HG03439 (cell line): ENCODE measurements at regions not wholly inside any gene's neighbourhood (a gene's known extent, or its start where the extent isn't known, plus 50 kb on each side); places are given as distances from the start of the nearest gene placed in this dataset.

Experiments
- ATAC-seq: cut with Tn5 transposase; IDR thresholded peaks from one replicate; pipeline ENCODE4 v1.9.1; 2021; ENCODE audit warnings: mild to moderate bottlenecking, moderate library complexity; ENCODE audit not compliant: unreplicated experiment

GRCh38 chr6:166754218-166755030, 127.4 kb upstream of the RPS6KA2 start:
- ATAC-seq: no peak

GRCh38 chr6:166752928-166753721, 126.1 kb upstream of the RPS6KA2 start:
- no peak for ATAC-seq

GRCh38 chr6:166752097-166752496, 125.0 kb upstream of the RPS6KA2 start:
- no peak for ATAC-seq

DNA sequence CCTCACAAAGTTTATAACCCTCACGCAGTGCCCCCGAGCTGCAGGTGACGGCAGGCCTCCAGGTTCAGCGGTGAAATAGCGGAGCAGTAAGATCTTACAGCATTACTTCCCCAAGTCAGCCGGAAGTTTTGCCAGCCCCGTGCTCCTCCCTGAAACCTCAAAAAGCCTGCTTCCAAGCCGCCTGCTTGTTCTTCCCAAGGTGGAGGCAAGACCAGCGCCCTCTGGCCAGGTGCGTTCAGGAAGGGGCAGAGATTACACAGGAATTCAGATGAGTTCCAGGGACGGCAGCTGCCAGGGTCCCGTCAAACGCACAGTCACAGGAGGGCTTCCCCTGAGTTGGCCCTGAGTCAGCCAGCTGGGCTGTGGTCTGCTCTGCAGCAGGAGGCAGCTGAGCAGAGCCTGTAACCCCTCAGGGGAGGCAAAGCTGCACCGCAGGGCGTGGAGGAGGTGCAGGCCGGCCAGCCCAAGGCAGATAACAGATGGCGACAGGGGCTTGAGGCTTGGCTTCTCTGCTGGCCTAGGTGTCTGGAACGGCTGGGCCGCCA, 124.1 kb upstream of the RPS6KA2 start:
- ATAC-seq: no peak

DNA sequence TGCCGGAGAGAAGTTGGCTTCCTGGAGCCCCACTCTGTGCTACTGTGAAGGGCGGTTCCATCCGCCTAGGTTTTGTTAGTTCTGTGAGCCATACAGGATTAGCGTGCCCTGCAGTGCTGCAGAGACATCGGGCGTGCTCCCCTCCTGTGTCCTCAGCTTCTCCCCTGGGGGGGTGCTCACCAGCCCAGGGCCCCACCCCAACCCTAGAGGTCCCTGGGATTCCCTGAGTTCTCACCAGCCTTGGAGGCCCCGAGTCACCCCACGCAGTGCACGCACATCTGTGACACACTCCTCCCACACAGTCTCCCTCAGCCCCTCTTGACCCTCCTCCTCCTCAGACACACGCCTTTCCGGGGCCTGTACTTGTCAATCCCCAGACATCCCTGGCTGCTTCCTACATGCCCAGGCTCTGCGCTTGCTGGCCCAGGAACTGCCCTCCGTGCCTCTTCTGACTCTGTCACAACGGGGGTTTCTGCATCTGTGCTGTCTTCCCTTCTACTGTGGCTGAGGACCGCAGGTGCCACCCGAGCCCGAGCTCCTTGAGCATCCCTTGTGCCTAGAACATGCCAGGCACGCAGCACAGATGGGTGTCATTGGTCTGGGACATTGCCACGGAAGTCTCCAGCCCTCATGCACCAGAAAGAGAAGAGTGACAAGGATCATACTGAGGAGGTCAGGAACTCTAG, 123.2 kb upstream of the RPS6KA2 start:
- ATAC-seq: no peak

DNA sequence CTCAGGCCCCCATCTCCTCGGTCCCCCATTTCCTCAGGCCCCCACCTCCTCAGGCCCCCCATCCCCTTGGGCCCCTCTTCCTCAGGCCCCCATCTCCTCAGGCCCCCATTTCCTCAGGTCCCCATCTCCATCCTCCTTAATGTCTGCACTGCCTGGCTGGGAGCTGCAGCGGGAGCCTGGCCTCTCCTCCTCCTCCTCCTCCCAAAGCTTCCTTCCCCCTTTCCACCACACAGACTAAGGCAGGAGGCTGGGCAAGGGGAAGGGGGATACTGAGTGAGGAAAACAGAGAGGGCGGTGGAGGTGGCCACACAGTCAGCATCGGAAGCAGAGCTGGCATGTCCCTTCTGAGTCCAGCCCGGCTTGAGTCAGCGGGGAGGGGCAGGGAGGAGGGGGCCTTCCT, 122.6 kb upstream of the RPS6KA2 start:
- ATAC-seq: no peak

GRCh38 chr6:166747644-166748595, 120.9 kb upstream of the RPS6KA2 start:
- no peak for ATAC-seq

GRCh38 chr6:166745801-166746668, 119.0 kb upstream of the RPS6KA2 start:
- ATAC-seq: no peak

GRCh38 chr6:166744223-166745134, 117.4 kb upstream of the RPS6KA2 start:
- no peak for ATAC-seq

- ATAC-seq: no peak
Observed at GRCh38 chr6:166743406-166744222, 116.6 kb upstream of the RPS6KA2 start.

DNA sequence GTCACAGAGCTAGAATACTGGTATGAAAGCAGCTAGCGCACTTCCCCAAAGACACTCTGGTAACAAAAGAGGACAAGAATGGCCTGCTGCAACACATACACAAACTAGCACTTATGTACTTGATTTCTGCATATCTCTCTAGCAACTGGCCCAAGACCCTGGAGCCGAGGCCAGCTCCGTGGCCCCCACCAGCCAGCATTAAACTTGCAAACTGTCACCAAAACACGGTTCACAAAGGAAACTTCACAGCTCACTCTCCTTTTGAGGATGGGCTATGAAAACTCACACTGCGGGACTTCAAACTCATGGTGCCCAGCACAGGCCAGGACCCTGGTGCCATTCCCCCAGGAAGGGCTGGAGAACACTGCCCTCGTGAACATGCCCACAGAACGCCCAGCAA, 115.9 kb upstream of the RPS6KA2 start:
- no peak for ATAC-seq

DNA sequence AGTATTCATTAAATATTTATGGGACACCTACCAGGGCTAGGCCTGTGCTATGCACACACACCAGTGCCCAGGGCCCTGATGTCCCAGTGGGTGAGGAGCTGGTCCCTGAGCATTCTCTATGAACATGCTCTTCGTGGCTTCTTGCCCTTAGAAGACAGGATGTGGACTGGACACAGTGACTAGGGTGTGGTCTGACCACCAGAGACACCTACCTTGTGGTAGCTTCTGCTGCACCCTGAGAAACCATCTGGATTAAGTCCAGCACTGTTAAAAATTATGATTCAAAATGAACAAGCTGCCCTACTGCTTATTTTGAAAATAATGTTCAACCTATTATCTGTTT, 112.9 kb upstream of the RPS6KA2 start:
- no peak for ATAC-seq

DNA sequence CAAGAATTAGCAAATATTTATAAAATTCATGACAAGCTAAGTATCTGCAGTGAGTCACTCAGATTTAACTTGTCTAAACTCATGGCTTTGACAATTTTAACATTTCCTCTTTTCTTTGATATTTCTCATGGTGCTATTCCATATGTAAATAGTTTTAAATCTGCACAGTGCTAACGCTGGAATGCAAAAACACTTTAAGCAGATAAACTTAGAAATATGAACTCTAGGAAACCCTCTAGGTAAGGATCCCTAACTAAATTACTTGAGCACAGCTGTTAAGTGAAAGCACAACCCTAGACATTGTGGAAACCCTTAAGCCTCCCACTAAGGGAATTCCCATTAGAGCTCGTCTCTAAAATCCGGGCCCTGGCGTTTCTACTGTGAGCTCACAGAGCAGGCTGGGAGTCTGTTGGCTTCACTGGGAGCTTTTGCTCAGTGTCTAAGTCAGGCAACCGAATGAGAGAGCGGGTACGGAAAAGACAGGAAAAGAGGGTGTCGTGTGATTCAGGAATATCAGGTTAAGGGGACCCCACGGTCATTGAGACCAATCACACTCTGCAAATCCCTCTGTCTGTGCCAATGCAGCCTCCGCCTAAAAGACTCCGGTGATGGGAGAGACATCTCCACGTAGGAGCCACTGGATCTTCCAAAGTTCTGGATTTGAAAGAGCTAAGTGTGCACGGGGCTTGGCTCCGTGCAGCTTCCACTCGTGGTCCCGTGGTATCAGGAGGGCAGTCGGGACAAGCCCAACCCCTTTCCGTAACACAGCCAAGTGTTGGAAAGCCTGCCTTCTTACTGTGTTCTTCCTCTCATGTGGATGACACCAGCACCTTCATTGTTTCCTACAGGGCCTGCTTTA, 112.3 kb upstream of the RPS6KA2 start:
- no peak for ATAC-seq

- ATAC-seq: no peak
Observed at GRCh38 chr6:166738386-166739116, 111.5 kb upstream of the RPS6KA2 start.

GRCh38 chr6:166737261-166737660, 110.2 kb upstream of the RPS6KA2 start:
- no peak for ATAC-seq

DNA sequence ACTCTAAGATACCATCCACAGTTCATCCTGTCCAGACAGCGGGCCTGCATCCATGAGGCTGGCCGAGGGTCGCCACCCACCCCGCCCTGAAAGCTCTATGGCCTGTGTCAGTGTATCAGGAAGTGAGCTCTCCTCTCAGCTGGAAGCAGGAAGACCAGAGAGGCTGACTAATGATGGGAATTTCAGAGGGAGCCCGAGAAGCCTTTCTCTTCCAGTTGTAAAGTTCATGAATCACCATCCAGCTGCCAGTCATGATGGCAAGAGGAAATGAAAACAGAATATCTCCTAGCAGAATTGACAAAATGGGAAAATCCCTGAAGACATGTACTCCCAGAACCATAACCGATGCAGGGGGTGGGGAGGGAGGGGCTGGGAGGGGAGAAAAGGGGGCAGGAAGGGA, 109.6 kb upstream of the RPS6KA2 start:
- no peak for ATAC-seq
